EL (cell line): ENCODE measurements at regions not wholly inside any gene's neighbourhood (a gene's known extent, or its start where the extent isn't known, plus 50 kb on each side); places are given as distances from the start of the nearest gene placed in this dataset.

Experiments used
- DNase-seq: peaks from one replicate; pipeline ENCODE4 v3.0.0-alpha.2; 2016

DNA sequence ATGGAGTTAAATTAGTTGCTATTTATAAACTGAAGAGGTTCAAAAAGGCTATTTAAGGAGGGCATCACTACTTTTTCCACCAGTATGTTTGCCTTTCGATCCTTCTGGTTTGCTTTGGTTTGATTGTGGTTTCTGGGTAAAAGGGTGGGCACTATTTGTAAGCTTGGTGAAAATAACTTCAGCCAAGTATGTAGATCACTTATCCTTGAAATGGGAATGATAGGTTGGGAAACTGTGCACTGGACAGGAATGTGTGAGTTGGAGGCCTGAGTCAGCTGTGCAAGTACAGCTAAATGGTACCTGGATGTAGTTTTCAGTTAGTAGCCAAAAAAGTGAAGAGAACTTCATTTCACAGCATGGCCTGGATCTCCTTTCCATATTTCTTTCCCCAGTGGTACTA lies 466.2 kb downstream of the ENC1 start:
- DNase-seq = no peak

- no peak for DNase-seq
Measured at GRCh38 chr5:74173665-74174064, 466.9 kb downstream of the ENC1 start.

GRCh38 chr5:74173241-74173640 lies 467.3 kb downstream of the ENC1 start:
- no peak for DNase-seq

DNA sequence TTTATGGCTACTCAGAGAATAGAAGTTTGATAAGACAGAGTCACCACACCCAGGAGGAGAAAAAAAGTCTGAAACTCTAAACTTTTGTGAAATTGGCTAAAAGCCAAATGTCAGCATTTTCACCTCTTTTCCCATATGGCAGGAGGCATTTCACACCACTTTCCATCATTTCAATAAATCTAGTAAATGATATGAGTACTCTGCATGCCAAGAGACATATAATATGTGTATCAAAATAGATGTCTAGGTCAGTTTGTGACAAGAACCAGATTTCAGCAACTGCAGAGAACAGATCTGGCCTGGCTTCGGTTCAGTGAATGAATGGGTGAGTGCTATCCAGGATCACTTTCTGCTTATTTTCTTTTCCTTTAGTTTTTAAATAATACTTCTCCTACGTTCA lies 470.8 kb downstream of the ENC1 start:
- no peak for DNase-seq

DNA sequence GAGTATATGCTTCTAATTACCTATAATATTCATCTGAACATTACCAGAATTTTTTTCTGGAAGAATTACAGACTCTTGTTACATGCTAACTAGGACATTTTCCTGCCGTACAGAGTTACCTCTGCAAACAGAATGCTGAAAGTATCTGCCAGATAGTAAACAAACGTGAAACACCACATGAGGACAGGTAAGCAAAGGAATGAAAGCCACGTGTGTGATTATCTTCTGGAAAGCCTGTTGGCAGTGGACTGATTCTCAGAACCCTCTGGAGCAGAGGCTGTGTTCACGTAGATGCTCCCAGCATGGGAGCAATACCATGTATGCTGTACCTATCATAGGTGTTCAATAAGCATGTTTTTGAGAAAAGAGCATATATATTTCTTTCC lies 472.6 kb downstream of the ENC1 start:
- no peak for DNase-seq

DNA sequence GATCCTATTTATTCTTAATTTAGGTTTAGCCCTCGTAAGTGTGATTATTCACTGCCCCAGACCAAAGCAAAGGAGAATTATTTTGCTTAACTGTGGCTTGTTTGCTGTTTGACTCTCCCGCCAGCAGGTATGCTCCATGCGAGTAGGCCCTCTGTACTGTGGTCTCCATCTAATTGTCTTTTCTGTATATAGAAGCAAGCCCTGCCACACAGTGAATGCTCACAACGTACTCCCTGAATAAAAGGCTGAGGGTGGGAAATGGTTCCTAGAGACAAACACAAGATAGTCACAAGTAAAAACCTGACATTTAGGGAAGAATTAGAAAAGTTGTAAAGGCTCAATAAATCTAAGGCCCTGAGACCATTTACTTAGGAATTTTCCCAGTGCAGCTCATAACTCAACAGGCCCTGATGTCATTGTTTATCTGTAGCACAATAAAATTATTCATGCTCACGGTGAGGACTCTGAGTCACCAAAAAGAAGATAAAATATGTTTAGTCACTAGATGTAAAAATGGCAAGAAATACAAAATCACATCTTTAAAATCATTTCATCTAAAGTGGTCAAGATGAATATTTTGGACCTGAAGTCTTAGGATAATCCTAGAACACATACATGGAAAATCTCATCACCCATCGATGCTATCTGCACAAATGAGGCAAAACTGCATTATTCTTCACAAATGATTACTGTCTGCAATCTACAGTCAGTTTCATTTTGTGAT lies 473.2 kb downstream of the ENC1 start:
- peak; percentile 90 for DNase-seq

GRCh38 chr5:74166064-74166463 lies 474.5 kb downstream of the ENC1 start:
- DNase-seq = peak; percentile 26

DNA sequence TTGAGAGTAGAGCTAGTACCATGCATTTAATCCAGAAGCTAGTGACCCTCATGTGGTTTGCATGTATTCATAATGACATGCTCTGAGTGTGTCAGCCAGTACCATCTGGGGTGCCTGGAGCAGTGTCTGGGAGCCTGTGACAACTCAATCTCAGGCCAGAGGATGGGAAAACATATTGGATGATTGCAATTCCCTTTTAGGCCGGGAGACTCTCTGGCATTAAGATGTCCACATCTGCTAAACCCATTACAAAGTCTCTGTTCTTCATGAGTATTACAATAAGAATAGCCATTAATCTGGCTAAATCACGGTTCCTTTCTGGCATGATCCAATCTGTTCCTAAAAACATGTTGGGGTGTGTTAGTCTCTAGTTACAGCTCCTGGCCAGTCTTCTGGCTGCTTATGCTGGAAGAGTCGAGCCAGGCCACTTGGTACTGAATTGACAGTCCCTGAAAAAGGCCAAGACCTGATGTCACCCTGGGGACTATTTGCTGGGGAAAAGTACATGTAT lies 475.7 kb downstream of the ENC1 start:
- peak; percentile 8 for DNase-seq

GRCh38 chr5:74162524-74162923 lies 478.0 kb downstream of the ENC1 start:
- DNase-seq = no peak

DNA sequence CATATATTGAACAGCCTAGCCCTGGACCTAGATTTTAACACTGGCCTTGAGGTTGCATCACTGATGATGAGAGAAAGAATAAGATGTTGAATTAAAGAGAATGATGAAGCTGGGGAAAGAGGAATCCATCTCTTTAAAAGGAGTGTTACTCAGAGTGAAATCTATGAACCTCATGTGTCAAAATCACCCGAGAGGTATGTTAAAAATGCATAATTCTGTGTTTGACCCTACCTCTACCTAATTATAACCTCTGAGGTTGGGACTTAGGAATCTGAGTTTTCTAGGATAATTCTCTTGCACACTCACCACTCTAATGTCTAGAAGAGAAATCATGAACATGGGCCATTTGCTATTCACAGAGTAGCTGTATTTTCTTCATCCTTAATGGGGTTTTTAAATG lies 479.4 kb downstream of the ENC1 start:
- DNase-seq = peak; percentile 45

GRCh38 chr5:74156728-74157383 lies 483.7 kb downstream of the ENC1 start:
- no peak for DNase-seq

- peak; percentile 11 for DNase-seq
Measured at GRCh38 chr5:74155501-74155900, 485.0 kb downstream of the ENC1 start.

- DNase-seq = no peak
Measured at GRCh38 chr5:74154526-74154925, 486.0 kb downstream of the ENC1 start.

DNA sequence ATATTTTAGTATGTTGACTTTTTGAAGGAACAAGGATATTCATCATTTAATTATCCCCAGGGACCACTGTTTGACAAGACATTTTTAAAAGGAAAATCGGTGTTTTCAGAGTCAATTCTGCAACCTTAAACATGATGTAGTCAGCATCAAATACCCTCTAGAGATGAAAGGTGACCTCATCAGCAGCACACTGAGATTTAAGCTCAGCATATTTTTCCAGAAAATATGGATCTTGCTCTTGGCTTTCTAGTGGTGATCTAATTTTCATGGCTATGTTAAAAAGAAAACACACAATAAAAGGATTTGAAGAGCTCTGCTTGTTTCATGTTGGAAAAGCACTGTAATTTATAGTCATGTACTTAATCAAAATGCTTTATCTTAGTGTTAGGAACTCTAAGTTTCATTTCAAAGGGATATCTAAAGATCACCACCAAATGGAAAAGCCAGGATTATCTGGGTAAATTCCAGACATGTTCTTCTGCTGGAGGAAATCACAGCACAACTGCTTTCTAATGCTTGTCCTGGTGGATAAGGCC lies 487.2 kb downstream of the ENC1 start:
- DNase-seq = no peak

GRCh38 chr5:74152625-74153254 lies 487.8 kb downstream of the ENC1 start:
- DNase-seq = no peak

DNA sequence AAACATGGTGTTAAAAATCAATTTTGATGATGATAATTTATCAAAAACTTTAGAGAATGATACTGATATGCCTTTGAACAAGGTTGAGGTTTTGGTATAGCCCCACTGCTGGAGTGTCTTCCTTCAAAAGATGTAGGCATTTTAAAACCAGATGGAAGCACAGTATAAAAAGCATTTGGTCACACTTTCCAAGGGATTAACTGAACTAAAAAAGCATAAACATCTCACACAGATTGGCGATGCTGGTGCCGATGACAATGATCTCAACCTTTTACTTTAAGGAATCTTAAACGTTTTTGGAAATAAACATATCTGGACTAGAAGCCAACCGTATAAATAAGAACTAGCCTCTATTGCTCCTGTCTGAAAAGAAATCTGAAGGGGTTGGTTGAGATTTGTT lies 488.4 kb downstream of the ENC1 start:
- DNase-seq = no peak

- peak; percentile 87 for DNase-seq
Measured at GRCh38 chr5:74149395-74149794, 491.1 kb downstream of the ENC1 start.

- DNase-seq = no peak
Measured at GRCh38 chr5:74148321-74148720, 492.2 kb downstream of the ENC1 start.

- DNase-seq = no peak
Measured at GRCh38 chr5:74146796-74147195, 493.7 kb downstream of the ENC1 start.

- DNase-seq = no peak
Measured at GRCh38 chr5:74145951-74146350, 494.6 kb downstream of the ENC1 start.

DNA sequence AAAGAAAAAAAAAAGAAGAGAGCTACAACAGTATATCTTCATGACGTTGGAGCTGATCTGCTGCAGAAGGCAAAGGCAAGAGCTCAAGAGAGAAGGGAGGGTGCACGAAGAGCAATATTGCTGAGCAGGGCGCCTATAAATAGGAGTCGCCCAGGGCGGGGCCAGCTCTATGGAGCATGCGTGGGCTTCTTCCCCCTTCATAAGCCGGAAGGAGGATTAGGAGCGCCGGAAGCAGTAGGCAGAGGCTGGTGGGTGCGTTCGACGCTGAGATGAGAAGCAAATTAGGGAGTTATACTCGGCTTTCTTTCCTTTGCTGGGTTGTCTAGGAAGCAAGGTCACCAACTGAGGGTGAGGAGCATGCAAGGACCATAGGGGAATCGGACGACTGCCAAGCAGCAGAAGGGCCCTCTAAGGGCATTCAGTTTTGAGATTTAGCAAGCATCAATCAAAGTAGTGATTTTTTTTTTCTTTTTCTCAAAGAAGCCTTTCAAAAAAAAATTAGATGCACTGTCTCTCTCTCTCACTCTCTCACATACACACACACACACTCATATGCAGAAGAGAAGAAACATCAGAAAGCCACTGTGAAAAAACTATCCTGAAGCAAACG lies 496.7 kb downstream of the ENC1 start:
- no peak for DNase-seq

- no peak for DNase-seq
Measured at GRCh38 chr5:74143151-74143550, 497.4 kb downstream of the ENC1 start.

DNA sequence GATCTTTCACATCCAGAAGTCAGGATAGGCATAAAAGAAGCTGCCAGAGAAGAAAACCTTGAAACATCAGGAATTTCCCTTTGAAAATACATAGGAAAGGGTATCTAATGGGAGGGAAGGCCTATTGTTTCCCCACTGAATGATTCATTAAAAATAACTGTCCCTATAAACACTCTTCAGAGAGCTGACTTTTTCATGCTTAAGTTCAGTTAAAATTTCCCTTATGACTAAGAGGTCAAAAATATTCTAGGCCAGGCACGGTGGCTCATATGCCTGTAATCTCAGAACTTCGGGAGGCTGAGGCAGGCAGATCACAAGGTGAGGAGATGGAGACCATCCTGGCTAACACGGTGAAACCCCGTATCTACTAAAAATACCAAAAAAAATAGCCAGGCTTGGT lies 499.5 kb downstream of the ENC1 start:
- DNase-seq = peak; percentile 74
